WTC11 (cell line): ENCODE measurements at regions not wholly inside any gene's neighbourhood (a gene's known extent, or its start where the extent isn't known, plus 50 kb on each side); places are given as distances from the start of the nearest gene placed in this dataset.

ENCODE experiments used
- ATF2 ChIP-seq: sonication (generic); formaldehyde crosslinking; IDR thresholded peaks from 2 replicates; pipeline ENCODE4 v1.8.1; 2022; ENCODE audit warnings: low read depth, missing genetic modification reagents, borderline replicate concordance
- CTCF ChIP-seq: fragments of 200-600 bp; IDR thresholded peaks from 2 replicates; pipeline ENCODE4 v1.8.0; 2022; ENCODE audit warnings: antibody characterized with exemption
- FOXJ3 ChIP-seq: sonication (generic); formaldehyde crosslinking; IDR thresholded peaks from 2 replicates; pipeline ENCODE4 v1.9.0; 2021; ENCODE audit warnings: missing genetic modification reagents, mild to moderate bottlenecking, borderline replicate concordance
- MXD4 ChIP-seq: fragments of 250-450 bp; sonication (Bioruptor Pico); IDR thresholded peaks from 2 replicates; pipeline ENCODE4 v1.8.0; 2021; ENCODE audit warnings: mild to moderate bottlenecking, moderate library complexity, borderline replicate concordance
- NFE2L1 ChIP-seq: sonication (generic); formaldehyde crosslinking; IDR thresholded peaks from 2 replicates; pipeline ENCODE4 v1.8.1; 2023; ENCODE audit warnings: missing genetic modification reagents
- USF1 ChIP-seq: sonication (generic); formaldehyde crosslinking; IDR thresholded peaks from 2 replicates; pipeline ENCODE4 v1.8.0; 2022; ENCODE audit warnings: mild to moderate bottlenecking, missing genetic modification reagents
- ZMAT4 ChIP-seq: fragments of 250-450 bp; sonication (Bioruptor Pico); IDR thresholded peaks from 2 replicates; pipeline ENCODE4 v1.9.0; 2021; ENCODE audit warnings: mild to moderate bottlenecking
- ZNF423 ChIP-seq: fragments of 250-450 bp; sonication (Bioruptor Pico); IDR thresholded peaks from 2 replicates; pipeline ENCODE4 v2.1.2; 2022; ENCODE audit warnings: mild to moderate bottlenecking, moderate library complexity
- TF ChIP-seq, protein P1 (sequence below): fragments of 250-450 bp; sonication (Bioruptor Pico); IDR thresholded peaks from 2 replicates; pipeline ENCODE4 v2.1.2; 2022; ENCODE audit warnings: mild to moderate bottlenecking, moderate library complexity

DNA sequence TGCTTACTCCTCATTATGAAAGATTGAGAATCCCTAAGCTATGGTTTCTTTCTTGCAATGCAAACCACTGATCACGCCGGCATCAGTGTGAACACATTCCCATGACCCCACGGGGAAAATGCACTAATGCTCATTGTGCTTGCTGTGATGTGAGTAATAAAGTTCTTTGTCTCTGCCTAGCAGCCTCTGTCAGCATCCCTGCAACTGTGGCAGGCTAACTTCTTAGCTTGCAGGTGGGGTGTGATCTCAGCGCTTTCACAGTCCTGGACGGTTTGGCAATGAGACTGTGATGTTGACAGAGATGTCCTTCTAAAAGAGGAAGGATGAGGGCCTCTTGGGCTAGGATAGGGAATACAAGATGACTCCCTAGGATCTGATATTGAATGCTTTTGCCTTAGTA lies 1218.7 kb downstream of the EFNA5 start:
- TF ChIP-seq ATF2 (no peak), FOXJ3 (CRISPR knock-in tag) (no peak), NFE2L1 (CRISPR knock-in tag) (no peak), MXD4 (CRISPR knock-in tag) (no peak), ZMAT4 (CRISPR knock-in tag) (no peak), CTCF (no peak), USF1 (CRISPR knock-in tag) (no peak), ZNF423 (CRISPR knock-in tag) (no peak)
- TF ChIP-seq, protein P1, sequence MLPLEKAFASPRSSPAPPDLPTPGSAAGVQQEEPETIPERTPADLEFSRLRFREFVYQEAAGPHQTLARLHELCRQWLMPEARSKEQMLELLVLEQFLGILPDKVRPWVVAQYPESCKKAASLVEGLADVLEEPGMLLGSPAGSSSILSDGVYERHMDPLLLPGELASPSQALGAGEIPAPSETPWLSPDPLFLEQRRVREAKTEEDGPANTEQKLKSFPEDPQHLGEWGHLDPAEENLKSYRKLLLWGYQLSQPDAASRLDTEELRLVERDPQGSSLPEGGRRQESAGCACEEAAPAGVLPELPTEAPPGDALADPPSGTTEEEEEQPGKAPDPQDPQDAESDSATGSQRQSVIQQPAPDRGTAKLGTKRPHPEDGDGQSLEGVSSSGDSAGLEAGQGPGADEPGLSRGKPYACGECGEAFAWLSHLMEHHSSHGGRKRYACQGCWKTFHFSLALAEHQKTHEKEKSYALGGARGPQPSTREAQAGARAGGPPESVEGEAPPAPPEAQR (CRISPR knock-in tag), result no peak
